Glutamatergic neuron (in vitro differentiated cells): ENCODE measurements at regions not wholly inside any gene's neighbourhood (a gene's known extent, or its start where the extent isn't known, plus 50 kb on each side); places are given as distances from the start of the nearest gene placed in this dataset.

Experiments used
- DNase-seq: peaks from one replicate; pipeline ENCODE4 v3.0.0; 2022
- H3K27ac Mint-ChIP-seq: one replicate; pipeline ENCODE4 v1.8.0; 2020; ENCODE audit warnings: mild to moderate bottlenecking, mixed read lengths, inconsistent platforms; ENCODE audit not compliant: unreplicated experiment
- H3K27me3 Mint-ChIP-seq: one replicate; pipeline ENCODE4 v1.8.0; 2020; ENCODE audit warnings: mild to moderate bottlenecking, moderate library complexity, mixed read lengths, inconsistent platforms; ENCODE audit not compliant: unreplicated experiment
- H3K36me3 Mint-ChIP-seq: one replicate; pipeline ENCODE4 v1.8.0; 2020; ENCODE audit warnings: mild to moderate bottlenecking, mixed read lengths, inconsistent platforms; ENCODE audit not compliant: unreplicated experiment
- H3K4me1 Mint-ChIP-seq: one replicate; pipeline ENCODE4 v1.8.0; 2020; ENCODE audit warnings: mild to moderate bottlenecking, low read depth, mixed read lengths, inconsistent platforms; ENCODE audit not compliant: unreplicated experiment
- H3K4me3 Mint-ChIP-seq: one replicate; pipeline ENCODE4 v1.8.0; 2020; ENCODE audit warnings: mild to moderate bottlenecking, mixed read lengths, inconsistent platforms; ENCODE audit not compliant: unreplicated experiment
- H3K9me3 Mint-ChIP-seq: one replicate; pipeline ENCODE4 v1.8.0; 2020; ENCODE audit warnings: mild to moderate bottlenecking, moderate library complexity, mixed read lengths, inconsistent platforms; ENCODE audit not compliant: unreplicated experiment
- TF ChIP-seq, protein P1 (sequence below): fragments of 200-600 bp; sonication (generic); IDR thresholded peaks from one replicate; pipeline ENCODE4 v1.5.0; 2021; ENCODE audit not compliant: partially characterized antibody, unreplicated experiment

- no peaks in the 10 kb centered on the region for H3K36me3 Mint-ChIP-seq
- peaks cover 8% of the 10 kb centered on the region for H3K4me1 Mint-ChIP-seq
- no peak overlapping the region for H3K4me3 Mint-ChIP-seq
- H3K27me3 Mint-ChIP-seq, result no peaks in the 10 kb centered on the region
- no peak overlapping the region for H3K27ac Mint-ChIP-seq
- no peaks in the 10 kb centered on the region for H3K9me3 Mint-ChIP-seq
- DNase-seq, result no peak
- TF ChIP-seq, protein P1, sequence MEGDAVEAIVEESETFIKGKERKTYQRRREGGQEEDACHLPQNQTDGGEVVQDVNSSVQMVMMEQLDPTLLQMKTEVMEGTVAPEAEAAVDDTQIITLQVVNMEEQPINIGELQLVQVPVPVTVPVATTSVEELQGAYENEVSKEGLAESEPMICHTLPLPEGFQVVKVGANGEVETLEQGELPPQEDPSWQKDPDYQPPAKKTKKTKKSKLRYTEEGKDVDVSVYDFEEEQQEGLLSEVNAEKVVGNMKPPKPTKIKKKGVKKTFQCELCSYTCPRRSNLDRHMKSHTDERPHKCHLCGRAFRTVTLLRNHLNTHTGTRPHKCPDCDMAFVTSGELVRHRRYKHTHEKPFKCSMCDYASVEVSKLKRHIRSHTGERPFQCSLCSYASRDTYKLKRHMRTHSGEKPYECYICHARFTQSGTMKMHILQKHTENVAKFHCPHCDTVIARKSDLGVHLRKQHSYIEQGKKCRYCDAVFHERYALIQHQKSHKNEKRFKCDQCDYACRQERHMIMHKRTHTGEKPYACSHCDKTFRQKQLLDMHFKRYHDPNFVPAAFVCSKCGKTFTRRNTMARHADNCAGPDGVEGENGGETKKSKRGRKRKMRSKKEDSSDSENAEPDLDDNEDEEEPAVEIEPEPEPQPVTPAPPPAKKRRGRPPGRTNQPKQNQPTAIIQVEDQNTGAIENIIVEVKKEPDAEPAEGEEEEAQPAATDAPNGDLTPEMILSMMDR, result no peak
Observed at GRCh38 chr17:72340836-72341235, 220.0 kb downstream of the SOX9 start.

DNA sequence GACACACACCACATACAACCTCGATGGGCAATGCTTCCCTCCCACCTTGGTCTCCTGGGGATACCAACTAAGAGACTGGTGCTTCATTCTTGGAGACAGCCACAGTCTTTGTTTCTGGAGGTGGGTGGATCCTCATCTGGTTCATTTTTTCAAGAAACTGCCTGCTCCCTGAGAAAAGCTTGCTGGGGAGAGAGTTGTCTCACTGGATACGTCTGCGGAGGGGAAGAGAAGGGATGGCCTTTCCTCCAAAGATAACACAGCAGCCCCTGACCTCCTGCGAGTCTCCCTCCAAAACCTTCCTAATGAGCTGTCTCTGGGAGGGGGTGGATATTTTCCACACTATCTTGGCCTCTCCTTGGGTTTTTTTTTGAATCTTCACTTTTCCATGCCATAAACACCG lies 221.2 kb downstream of the SOX9 start:
- H3K4me3 Mint-ChIP-seq, result peak overlapping the region; percentile 56
- H3K27ac Mint-ChIP-seq, result peak overlapping the region; percentile 35
- DNase-seq, result no peak
- H3K36me3 Mint-ChIP-seq, result no peaks in the 10 kb centered on the region
- H3K27me3 Mint-ChIP-seq, result no peaks in the 10 kb centered on the region
- peaks cover 8% of the 10 kb centered on the region for H3K4me1 Mint-ChIP-seq
- H3K9me3 Mint-ChIP-seq, result no peaks in the 10 kb centered on the region
- TF ChIP-seq, protein P1, result no peak

DNA sequence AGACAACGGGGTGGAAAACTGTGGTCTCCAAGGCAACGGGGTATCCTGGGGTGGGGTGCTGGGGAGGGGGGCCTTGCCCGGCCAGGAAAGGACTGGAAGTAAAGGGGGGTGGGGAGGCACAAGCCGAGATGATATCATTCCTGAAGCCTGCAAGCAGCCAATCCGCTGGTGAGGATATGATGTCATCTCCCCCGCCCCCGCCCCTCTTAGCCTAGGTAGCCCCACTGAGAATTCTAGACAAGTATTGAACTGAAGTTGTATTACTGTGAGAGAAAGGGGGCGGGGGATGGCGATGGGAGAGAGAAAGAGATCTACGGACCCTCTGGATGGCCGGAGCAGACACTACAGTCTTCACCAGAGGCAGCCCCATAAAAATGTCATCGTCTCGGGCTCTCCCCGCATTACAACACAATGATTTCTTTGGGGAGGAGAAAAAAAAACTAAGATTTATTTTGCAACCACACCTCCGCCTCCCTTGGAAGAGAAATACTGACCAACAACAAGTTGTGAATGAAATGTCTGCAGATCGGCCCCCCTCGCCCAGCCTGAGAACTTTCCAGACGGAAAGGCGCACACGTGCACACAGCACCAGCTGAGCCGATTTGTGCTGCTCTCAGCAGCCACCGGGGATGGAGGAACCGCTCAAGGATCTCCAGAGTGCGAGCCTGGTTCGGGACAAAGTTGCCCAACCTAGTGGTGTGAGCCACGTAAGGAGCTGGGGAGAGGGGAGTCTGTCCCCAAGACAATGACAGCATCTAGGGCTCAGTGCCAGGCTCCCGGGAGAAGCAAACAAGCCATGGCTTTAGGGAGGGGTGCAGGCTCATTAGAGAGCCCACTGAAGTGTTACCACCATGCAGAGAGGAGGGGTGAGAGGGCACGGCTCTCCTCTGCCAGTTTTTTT lies 222.1 kb downstream of the SOX9 start:
- peak; percentile 24 for DNase-seq
- no peaks in the 10 kb centered on the region for H3K27me3 Mint-ChIP-seq
- H3K4me1 Mint-ChIP-seq, result peaks cover 8% of the 10 kb centered on the region
- no peaks in the 10 kb centered on the region for H3K36me3 Mint-ChIP-seq
- no peaks in the 10 kb centered on the region for H3K9me3 Mint-ChIP-seq
- TF ChIP-seq, protein P1, result no peak
- H3K27ac Mint-ChIP-seq, result peak overlapping the region; percentile 35
- no peak overlapping the region for H3K4me3 Mint-ChIP-seq

DNA sequence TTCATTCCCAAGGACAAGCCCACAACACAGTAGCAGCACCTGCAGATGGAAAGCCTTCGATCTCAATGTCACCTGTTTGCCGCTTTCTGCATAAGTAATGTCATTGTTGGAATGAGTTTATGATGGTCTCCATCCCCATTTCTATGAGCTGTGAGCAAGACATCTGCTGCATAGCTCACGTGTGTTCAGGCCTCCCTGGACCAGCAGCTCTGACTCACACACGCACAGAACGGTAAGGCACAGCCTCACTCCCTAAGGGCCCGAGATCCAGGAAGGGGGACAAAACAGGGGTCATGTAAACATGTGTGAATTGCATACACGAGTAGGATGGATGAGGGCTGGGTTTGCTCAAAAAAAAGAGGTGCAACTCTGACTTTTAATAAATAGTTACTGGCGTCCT lies 223.1 kb downstream of the SOX9 start:
- TF ChIP-seq, protein P1, result no peak
- no peaks in the 10 kb centered on the region for H3K27me3 Mint-ChIP-seq
- peaks cover 4% of the 10 kb centered on the region for H3K9me3 Mint-ChIP-seq
- peaks cover 8% of the 10 kb centered on the region for H3K4me1 Mint-ChIP-seq
- no peak for DNase-seq
- H3K27ac Mint-ChIP-seq, result no peak overlapping the region
- no peak overlapping the region for H3K4me3 Mint-ChIP-seq
- H3K36me3 Mint-ChIP-seq, result no peaks in the 10 kb centered on the region

GRCh38 chr17:72344613-72345012 lies 223.8 kb downstream of the SOX9 start:
- Mint-ChIP-seq H3K27me3 (no peaks in the 10 kb centered on the region), H3K9me3 (peaks cover 4% of the 10 kb centered on the region)

More at GRCh38 chr17:72344613-72345012, 223.8 kb downstream of the SOX9 start:
- H3K36me3 Mint-ChIP-seq, result no peaks in the 10 kb centered on the region
- H3K4me3 Mint-ChIP-seq, result no peak overlapping the region
- TF ChIP-seq, protein P1, result no peak
- peaks cover 8% of the 10 kb centered on the region for H3K4me1 Mint-ChIP-seq
- H3K27ac Mint-ChIP-seq, result no peak overlapping the region
- DNase-seq, result no peak
